C4-2B (cell line): ENCODE measurements at regions not wholly inside any gene's neighbourhood (a gene's known extent, or its start where the extent isn't known, plus 50 kb on each side); places are given as distances from the start of the nearest gene placed in this dataset.

Experiments
- CTCF ChIP-seq: fragments of 450-650 bp; conservative IDR thresholded peaks from 2 replicates; pipeline ENCODE4 v1.5.1; 2017; ENCODE audit warnings: mild to moderate bottlenecking
- ZFX ChIP-seq: fragments of 450-650 bp; IDR thresholded peaks from 2 replicates; pipeline ENCODE4 v1.6.1; 2017

DNA sequence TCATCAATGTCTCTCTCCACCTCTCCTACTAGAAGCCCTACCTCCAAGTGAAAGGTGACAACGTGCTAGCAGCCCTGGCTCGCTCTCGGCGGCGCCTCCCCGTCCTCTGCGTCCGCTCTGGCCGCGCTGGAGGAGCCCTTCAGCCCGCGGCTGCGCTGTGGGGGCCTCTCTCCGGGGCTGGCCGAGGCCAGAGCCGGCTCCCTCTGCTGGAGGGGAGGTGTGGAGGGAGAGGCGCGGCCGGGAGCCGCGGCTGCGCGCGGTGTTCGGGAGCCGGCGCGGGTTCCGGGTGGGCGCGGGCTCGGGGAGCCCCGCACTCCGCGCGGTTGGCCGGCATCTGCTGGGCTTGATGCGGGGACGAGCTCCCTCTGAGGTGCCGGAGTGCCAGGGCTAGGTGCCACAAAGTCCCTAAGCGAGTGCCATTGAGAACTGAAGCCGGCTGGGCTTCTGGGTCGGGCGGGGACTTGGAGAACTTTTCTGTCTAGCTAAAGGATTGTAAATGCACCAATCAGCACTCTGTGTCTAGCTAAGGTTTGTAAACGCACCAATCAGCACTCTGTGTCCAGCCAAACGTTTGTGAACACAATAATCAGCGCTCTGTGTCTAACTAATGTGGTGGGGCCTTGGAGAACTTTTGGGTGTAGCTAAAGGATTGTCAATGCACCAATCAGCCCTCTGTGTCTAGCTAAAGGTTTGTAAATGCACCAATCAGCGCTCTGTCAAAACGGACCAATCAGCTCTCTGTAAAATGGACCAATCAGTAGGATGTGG lies 84.8 kb upstream of the ARRDC4 start:
- TF ChIP-seq CTCF = peak; percentile 20
- TF ChIP-seq ZFX = no peak
